GM23248 (cell line): ENCODE measurements at regions not wholly inside any gene's neighbourhood (a gene's known extent, or its start where the extent isn't known, plus 50 kb on each side); places are given as distances from the start of the nearest gene placed in this dataset.

Experiments used
- DNase-seq: peaks from one replicate; pipeline ENCODE4 v3.0.0-alpha.2; 2015
- H2AFZ ChIP-seq: fragments of 200-600 bp; sonication (generic); 2 replicates; pipeline ENCODE4 v1.6.1; 2016; ENCODE audit warnings: antibody characterized with exemption
- H3F3A ChIP-seq: fragments of 200-600 bp; sonication (generic); 2 replicates; pipeline ENCODE4 v1.6.1; 2016; ENCODE audit warnings: mild to moderate bottlenecking, antibody characterized with exemption, mixed run types; ENCODE audit not compliant: insufficient read depth
- H3K27ac ChIP-seq: fragments of 200-600 bp; sonication (generic); 2 replicates; pipeline ENCODE4 v1.5.1; 2016; ENCODE audit warnings: mild to moderate bottlenecking
- H3K27me3 ChIP-seq: fragments of 200-600 bp; sonication (generic); replicated peaks from 2 replicates; pipeline ENCODE4 v1.6.1; 2016; ENCODE audit warnings: mild to moderate bottlenecking; ENCODE audit not compliant: insufficient read depth
- H3K36me3 ChIP-seq: fragments of 200-600 bp; sonication (generic); 2 replicates; pipeline ENCODE4 v1.6.1; 2016; ENCODE audit warnings: low read depth, mild to moderate bottlenecking
- H3K4me1 ChIP-seq: fragments of 200-600 bp; sonication (generic); 2 replicates; pipeline ENCODE4 v1.6.1; 2016; ENCODE audit warnings: mild to moderate bottlenecking; ENCODE audit not compliant: insufficient read depth
- H3K4me2 ChIP-seq: fragments of 200-600 bp; sonication (generic); one replicate; pipeline ENCODE4 v1.6.1; 2016; ENCODE audit warnings: mild to moderate bottlenecking; ENCODE audit not compliant: unreplicated experiment
- H3K4me3 ChIP-seq: fragments of 200-600 bp; sonication (generic); 2 replicates; pipeline ENCODE4 v1.5.1; 2016; ENCODE audit warnings: mild to moderate bottlenecking
- H3K79me2 ChIP-seq: fragments of 200-600 bp; sonication (generic); 2 replicates; pipeline ENCODE4 v1.6.1; 2016; ENCODE audit warnings: mild to moderate bottlenecking; ENCODE audit not compliant: insufficient read depth
- H3K9ac ChIP-seq: fragments of 200-600 bp; sonication (generic); 2 replicates; pipeline ENCODE4 v1.6.1; 2016; ENCODE audit warnings: mild to moderate bottlenecking
- H3K9me2 ChIP-seq: fragments of 200-600 bp; sonication (generic); 2 replicates; pipeline ENCODE4 v1.6.1; 2016; ENCODE audit warnings: mixed run types, mild to moderate bottlenecking, moderate library complexity; ENCODE audit not compliant: insufficient read depth
- H3K9me3 ChIP-seq: fragments of 200-600 bp; sonication (generic); one replicate; pipeline ENCODE4 v1.6.1; 2017; ENCODE audit warnings: low read depth
- H4K20me1 ChIP-seq: fragments of 200-600 bp; sonication (generic); 2 replicates; pipeline ENCODE4 v1.6.0; 2016; ENCODE audit not compliant: insufficient read depth
- EZH2 ChIP-seq: fragments of 200-600 bp; sonication (generic); IDR thresholded peaks from 2 replicates; pipeline ENCODE4 v1.6.1; 2018; ENCODE audit warnings: antibody characterized with exemption, mild to moderate bottlenecking; ENCODE audit not compliant: insufficient read depth, poor library complexity, severe bottlenecking
- EZH2phosphoT487 ChIP-seq: fragments of 200-600 bp; sonication (generic); IDR thresholded peaks from 2 replicates; pipeline ENCODE4 v1.6.1; 2018; ENCODE audit warnings: antibody characterized with exemption, moderate library complexity, mild to moderate bottlenecking, low read depth; ENCODE audit not compliant: insufficient read depth
- WGBS, 2 experiments: methylation state at CpG; one replicate each; pipeline ENCODE4 v1.1.6; 2015 to 2017; ENCODE audit warnings: low lambda C conversion rate in 2 of 2, low coverage in 1 of 2; ENCODE audit errors: missing lambda C conversion rate in 2 of 2; 5-methylcytosine and 5-hydroxymethylcytosine counted together
- in situ Hi-C: fragments of 300-500 bp; cut with MboI; formaldehyde crosslinking; loops from 2 replicates; pipeline ENCODE4 v1.15.0; 2020

DNA sequence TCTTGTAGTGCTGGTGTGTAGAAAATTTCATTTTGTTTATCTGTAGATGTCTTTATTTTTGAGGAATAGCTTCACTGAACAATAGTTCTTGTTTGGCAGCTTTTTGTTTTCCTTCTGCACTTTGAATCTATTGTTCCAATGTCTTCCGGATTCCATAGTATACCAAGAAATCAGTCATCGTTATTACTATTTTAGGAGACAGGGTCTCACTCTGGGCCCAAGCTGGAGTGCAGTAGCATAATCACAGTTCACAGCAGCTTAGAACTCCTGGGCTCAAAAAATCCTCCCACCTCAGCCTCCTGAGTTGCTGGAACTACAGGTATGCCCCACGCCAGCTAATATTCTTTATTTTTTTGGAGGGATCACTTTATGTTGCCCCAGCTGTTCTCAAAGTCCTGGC is 67.7 kb upstream of the RGS2 start:
- H3K9me3 ChIP-seq = no peaks in the 10 kb centered on the region
- H3K27me3 ChIP-seq = no peaks in the 10 kb centered on the region
- no peaks in the 10 kb centered on the region for H3K36me3 ChIP-seq
- H3K4me2 ChIP-seq = no peak overlapping the region
- no peak overlapping the region for H2AFZ ChIP-seq
- H3K4me3 ChIP-seq = no peak overlapping the region
- H3K27ac ChIP-seq = no peak overlapping the region
- DNase-seq = no peak
- H3K9me2 ChIP-seq = no peaks in the 10 kb centered on the region
- no peaks in the 10 kb centered on the region for H3F3A ChIP-seq
- H4K20me1 ChIP-seq = no peaks in the 10 kb centered on the region
- H3K4me1 ChIP-seq = no peaks in the 10 kb centered on the region
- H3K9ac ChIP-seq = no peak overlapping the region
- in situ Hi-C loops = no loop called here
- no peaks in the 10 kb centered on the region for H3K79me2 ChIP-seq
- TF ChIP-seq EZH2 (no peak), EZH2phosphoT487 (no peak)
- 58 to 74% methylated on average over 3 of the region's 3 CpGs for WGBS, 2 experiments

DNA sequence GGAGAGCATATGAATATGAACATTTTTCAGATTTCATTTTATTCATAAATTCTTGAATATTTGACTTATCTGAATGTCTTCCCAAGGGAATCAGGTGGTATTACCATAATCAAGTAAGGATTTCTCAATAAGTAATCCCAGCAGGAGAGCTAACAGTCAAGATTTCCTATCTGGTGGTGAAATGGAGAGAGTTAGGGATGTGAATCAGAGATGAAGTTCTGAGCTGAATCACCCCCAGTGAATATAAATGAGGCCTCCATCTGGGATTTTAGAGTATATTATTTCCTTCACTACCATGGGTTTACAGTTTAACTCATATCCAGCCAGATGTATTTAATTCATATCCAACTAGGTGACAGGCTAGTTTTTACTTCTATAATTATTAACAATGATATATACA is 61.5 kb upstream of the RGS2 start:
- peak; percentile 79 for DNase-seq

GRCh38 chr1:192747943-192748342 is 60.9 kb upstream of the RGS2 start:
- Histone ChIP-seq H2AFZ (no peak overlapping the region), H3K36me3 (no peaks in the 10 kb centered on the region), H3K27ac (peak overlapping the region; percentile 45; the same call in 1 of the 2 replicates), H3K4me2 (no peak overlapping the region), H3K4me3 (no peak overlapping the region), H4K20me1 (no peaks in the 10 kb centered on the region), H3K9ac (no peak overlapping the region), H3K9me3 (no peaks in the 10 kb centered on the region), H3K79me2 (no peaks in the 10 kb centered on the region), H3K27me3 (no peaks in the 10 kb centered on the region), H3K4me1 (peaks cover 4% of the 10 kb centered on the region; the same call in 1 of the 2 replicates), H3K9me2 (no peaks in the 10 kb centered on the region), H3F3A (peaks cover 10% of the 10 kb centered on the region; the same call in 1 of the 2 replicates)
- in situ Hi-C loops = no loop called here
- DNase-seq = peak; percentile 59
- 53 to 57% methylated on average over 3 of the region's 3 CpGs for WGBS, 2 experiments
- no peak for TF ChIP-seq EZH2
- no peak for TF ChIP-seq EZH2phosphoT487

More for the DNA sequence above, 61.5 kb upstream of the RGS2 start:
- in situ Hi-C loops = no loop called here
- Histone ChIP-seq H3F3A (peaks cover 10% of the 10 kb centered on the region; the same call in 1 of the 2 replicates), H3K4me3 (no peak overlapping the region), H2AFZ (no peak overlapping the region), H4K20me1 (no peaks in the 10 kb centered on the region), H3K4me2 (no peak overlapping the region), H3K4me1 (peaks cover 4% of the 10 kb centered on the region; the same call in 1 of the 2 replicates), H3K27ac (peak overlapping the region; percentile 45), H3K9ac (no peak overlapping the region), H3K27me3 (no peaks in the 10 kb centered on the region), H3K9me3 (no peaks in the 10 kb centered on the region), H3K9me2 (no peaks in the 10 kb centered on the region), H3K36me3 (no peaks in the 10 kb centered on the region), H3K79me2 (no peaks in the 10 kb centered on the region)
- TF ChIP-seq EZH2phosphoT487 = no peak
- no peak for TF ChIP-seq EZH2

GRCh38 chr1:192749349-192749748 is 59.5 kb upstream of the RGS2 start:
- H3K79me2 ChIP-seq = no peaks in the 10 kb centered on the region
- peaks cover 10% of the 10 kb centered on the region; the same call in 1 of the 2 replicates for H3F3A ChIP-seq
- in situ Hi-C loops = no loop called here
- H3K27ac ChIP-seq = no peak overlapping the region
- no peaks in the 10 kb centered on the region for H3K27me3 ChIP-seq
- no peak overlapping the region for H3K4me3 ChIP-seq
- no peak overlapping the region for H2AFZ ChIP-seq
- H3K36me3 ChIP-seq = no peaks in the 10 kb centered on the region
- H3K9me2 ChIP-seq = no peaks in the 10 kb centered on the region
- DNase-seq = no peak
- TF ChIP-seq EZH2phosphoT487 (no peak), EZH2 (no peak)
- no peak overlapping the region for H3K4me2 ChIP-seq
- peaks cover 4% of the 10 kb centered on the region; the same call in 1 of the 2 replicates for H3K4me1 ChIP-seq
- no peak overlapping the region for H3K9ac ChIP-seq
- H3K9me3 ChIP-seq = no peaks in the 10 kb centered on the region
- no peaks in the 10 kb centered on the region for H4K20me1 ChIP-seq

DNA sequence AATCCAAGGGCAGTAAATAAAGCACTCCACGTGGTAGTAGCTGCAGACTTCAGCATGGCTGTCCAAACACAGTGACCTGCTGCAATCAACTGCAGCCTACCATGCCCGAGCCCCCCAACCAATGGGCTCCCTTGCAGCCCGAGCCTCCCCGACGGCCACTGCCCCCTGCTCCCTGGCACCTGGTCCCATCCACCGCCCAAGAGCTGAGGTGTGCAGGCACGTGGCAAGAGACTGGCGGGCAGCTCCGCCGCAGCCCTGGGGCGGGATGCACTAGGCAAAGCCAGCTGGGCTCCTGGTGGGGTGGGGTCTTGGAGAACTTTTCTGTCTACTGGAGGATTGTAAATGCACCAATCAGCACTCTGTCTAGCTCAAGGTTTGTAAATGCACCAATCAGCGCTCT is 57.6 kb upstream of the RGS2 start:
- Histone ChIP-seq H3K9me3 (no peaks in the 10 kb centered on the region), H3K4me3 (no peak overlapping the region), H3K36me3 (no peaks in the 10 kb centered on the region), H3K27ac (no peak overlapping the region), H3F3A (peaks cover 10% of the 10 kb centered on the region; the same call in 1 of the 2 replicates), H3K4me2 (no peak overlapping the region), H3K9ac (no peak overlapping the region), H4K20me1 (no peaks in the 10 kb centered on the region), H3K27me3 (no peaks in the 10 kb centered on the region), H3K79me2 (no peaks in the 10 kb centered on the region), H2AFZ (no peak overlapping the region), H3K9me2 (no peaks in the 10 kb centered on the region), H3K4me1 (peaks cover 4% of the 10 kb centered on the region; the same call in 1 of the 2 replicates)
- TF ChIP-seq EZH2phosphoT487 (no peak), EZH2 (no peak)
- WGBS, 2 experiments = 89 to 91% methylated on average over 12 of the region's 12 CpGs
- in situ Hi-C loops = no loop called here
- DNase-seq = no peak
